Stimulated activated CD4-positive, alpha-beta T cell treated with anti-CD3 and anti-CD28 coated beads, Interleukin-2, amount 100 ng/mL, for 24 hours (primary cell): ENCODE measurements at regions not wholly inside any gene's neighbourhood (a gene's known extent, or its start where the extent isn't known, plus 50 kb on each side); places are given as distances from the start of the nearest gene placed in this dataset.
"Not testable (repeated sequence)": the region's sequence is repeated elsewhere in the genome, so short reads cannot be mapped to it uniquely, and the experiment has no call there.

ENCODE experiments used
- DNase-seq, 2 donors: peaks; one replicate each; pipeline ENCODE4 v3.0.0-alpha.2; 2020

GRCh38 chr21:9766890-9767591, 754.3 kb upstream of the TPTE start:
- not testable (repeated sequence) for DNase-seq

GRCh38 chr21:9767592-9768375, 753.6 kb upstream of the TPTE start:
- no peak for DNase-seq

GRCh38 chr21:9768376-9769130, 752.8 kb upstream of the TPTE start:
- DNase-seq = not testable (repeated sequence)

- DNase-seq = not testable (repeated sequence)
These were observed 752.3 kb upstream of the TPTE start for GRCh38 chr21:9769131-9769498.

GRCh38 chr21:9769718-9770690, 751.4 kb upstream of the TPTE start:
- not testable (repeated sequence) for DNase-seq

GRCh38 chr21:9771466-9772347, 749.7 kb upstream of the TPTE start:
- not testable (repeated sequence) for DNase-seq

GRCh38 chr21:9772348-9772672, 749.1 kb upstream of the TPTE start:
- no peak for DNase-seq

GRCh38 chr21:9772877-9773420, 748.4 kb upstream of the TPTE start:
- not testable (repeated sequence) for DNase-seq

- DNase-seq = no peak
These were observed 747.0 kb upstream of the TPTE start for GRCh38 chr21:9774347-9774746.

- DNase-seq = not testable (repeated sequence)
These were observed 746.3 kb upstream of the TPTE start for GRCh38 chr21:9774901-9775593.

GRCh38 chr21:9775877-9776276, 745.5 kb upstream of the TPTE start:
- DNase-seq = not testable (repeated sequence)

- not testable (repeated sequence) for DNase-seq
These were observed 744.9 kb upstream of the TPTE start for GRCh38 chr21:9776286-9777020.

- not testable (repeated sequence) for DNase-seq
These were observed 742.8 kb upstream of the TPTE start for GRCh38 chr21:9778541-9778940.

- DNase-seq = no peak
These were observed 740.9 kb upstream of the TPTE start for GRCh38 chr21:9780441-9780937.

- DNase-seq = not testable (repeated sequence)
These were observed 737.8 kb upstream of the TPTE start for GRCh38 chr21:9783587-9783986.

- DNase-seq = not testable (repeated sequence)
These were observed 737.2 kb upstream of the TPTE start for GRCh38 chr21:9784201-9784600.

GRCh38 chr21:9786092-9786491, 735.3 kb upstream of the TPTE start:
- not testable (repeated sequence) for DNase-seq

- not testable (repeated sequence) for DNase-seq
These were observed 733.1 kb upstream of the TPTE start for GRCh38 chr21:9788281-9788680.

GRCh38 chr21:9790354-9790753, 731.0 kb upstream of the TPTE start:
- DNase-seq = not testable (repeated sequence)
